ENCODE measurements at regions not wholly inside any gene's neighbourhood (a gene's known extent, or its start where the extent isn't known, plus 50 kb on each side); places are given as distances from the start of the nearest gene placed in this dataset.

DNA sequence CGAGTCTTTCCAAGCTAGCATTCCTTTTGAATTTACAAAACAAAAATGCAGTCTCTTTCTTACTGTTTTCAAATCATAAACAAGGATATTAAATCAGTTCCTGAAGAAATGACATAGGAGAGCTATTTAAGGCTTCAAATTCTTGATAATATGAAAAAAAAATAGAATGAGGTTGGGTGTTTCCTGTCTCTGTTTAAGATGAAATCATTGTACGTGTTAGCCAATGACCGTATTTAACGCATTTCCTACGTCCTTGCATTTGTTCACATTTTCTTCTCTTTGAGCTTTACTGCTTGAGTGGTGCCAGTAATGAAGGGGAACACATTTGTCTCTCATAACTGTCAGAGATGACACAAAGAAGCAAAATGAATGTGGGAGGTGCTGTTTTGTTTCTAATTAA lies 821.3 kb downstream of the DIAPH3 start:
- TF ChIP-seq, protein P1, sequence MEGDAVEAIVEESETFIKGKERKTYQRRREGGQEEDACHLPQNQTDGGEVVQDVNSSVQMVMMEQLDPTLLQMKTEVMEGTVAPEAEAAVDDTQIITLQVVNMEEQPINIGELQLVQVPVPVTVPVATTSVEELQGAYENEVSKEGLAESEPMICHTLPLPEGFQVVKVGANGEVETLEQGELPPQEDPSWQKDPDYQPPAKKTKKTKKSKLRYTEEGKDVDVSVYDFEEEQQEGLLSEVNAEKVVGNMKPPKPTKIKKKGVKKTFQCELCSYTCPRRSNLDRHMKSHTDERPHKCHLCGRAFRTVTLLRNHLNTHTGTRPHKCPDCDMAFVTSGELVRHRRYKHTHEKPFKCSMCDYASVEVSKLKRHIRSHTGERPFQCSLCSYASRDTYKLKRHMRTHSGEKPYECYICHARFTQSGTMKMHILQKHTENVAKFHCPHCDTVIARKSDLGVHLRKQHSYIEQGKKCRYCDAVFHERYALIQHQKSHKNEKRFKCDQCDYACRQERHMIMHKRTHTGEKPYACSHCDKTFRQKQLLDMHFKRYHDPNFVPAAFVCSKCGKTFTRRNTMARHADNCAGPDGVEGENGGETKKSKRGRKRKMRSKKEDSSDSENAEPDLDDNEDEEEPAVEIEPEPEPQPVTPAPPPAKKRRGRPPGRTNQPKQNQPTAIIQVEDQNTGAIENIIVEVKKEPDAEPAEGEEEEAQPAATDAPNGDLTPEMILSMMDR (conservative IDR thresholded peaks at IDR 0.05; ENCODE audit: low read length) = no peak
- TF ChIP-seq EZH2phosphoT487 (IDR thresholded peaks at IDR 0.05; ENCODE audit: borderline replicate concordance) = no peak
